ENCODE measurements at regions not wholly inside any gene's neighbourhood (a gene's known extent, or its start where the extent isn't known, plus 50 kb on each side); places are given as distances from the start of the nearest gene placed in this dataset.

- DNase-seq (ENCODE audit: low read depth) = no peak
Observed at GRCh38 chr1:188846468-188846867, 1631.2 kb downstream of the BRINP3 start.

DNA sequence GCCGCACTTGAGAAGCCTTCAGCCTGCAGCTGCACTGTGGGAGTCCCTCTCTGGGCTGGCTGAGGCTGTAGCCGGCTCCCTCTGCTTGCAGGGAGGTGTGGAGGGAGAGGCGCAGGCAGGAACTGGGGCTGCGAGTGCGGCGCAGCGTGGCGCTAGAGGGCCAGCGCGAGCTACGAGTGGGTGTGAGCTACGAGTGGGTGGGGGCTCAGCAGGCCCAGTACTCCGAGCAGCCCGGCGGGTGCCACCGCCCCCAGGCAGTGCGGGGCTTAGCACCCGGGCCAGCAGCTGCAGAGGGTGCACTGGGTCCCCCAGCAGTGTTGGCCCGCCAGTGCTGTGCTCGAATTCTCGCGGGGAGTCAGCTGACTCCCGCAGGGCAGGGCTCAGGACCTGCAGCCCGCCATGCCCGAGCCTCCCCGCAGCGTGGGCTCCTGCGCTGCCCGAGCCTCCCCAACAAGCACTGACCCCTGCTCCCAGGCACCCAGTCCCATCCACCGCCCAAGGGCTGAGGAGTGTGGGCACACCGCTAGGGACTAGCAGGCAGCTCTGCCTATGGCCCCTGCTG is 1620.1 kb downstream of the BRINP3 start:
- DNase-seq (ENCODE audit: low read depth) = no peak

GRCh38 chr1:188867614-188868013 is 1610.0 kb downstream of the BRINP3 start:
- DNase-seq (ENCODE audit: low read depth) = no peak

GRCh38 chr1:188871164-188871563 is 1606.5 kb downstream of the BRINP3 start:
- no peak for DNase-seq (ENCODE audit: low read depth)

GRCh38 chr1:188872376-188872775 is 1605.3 kb downstream of the BRINP3 start:
- no peak for DNase-seq (ENCODE audit: low read depth)

DNA sequence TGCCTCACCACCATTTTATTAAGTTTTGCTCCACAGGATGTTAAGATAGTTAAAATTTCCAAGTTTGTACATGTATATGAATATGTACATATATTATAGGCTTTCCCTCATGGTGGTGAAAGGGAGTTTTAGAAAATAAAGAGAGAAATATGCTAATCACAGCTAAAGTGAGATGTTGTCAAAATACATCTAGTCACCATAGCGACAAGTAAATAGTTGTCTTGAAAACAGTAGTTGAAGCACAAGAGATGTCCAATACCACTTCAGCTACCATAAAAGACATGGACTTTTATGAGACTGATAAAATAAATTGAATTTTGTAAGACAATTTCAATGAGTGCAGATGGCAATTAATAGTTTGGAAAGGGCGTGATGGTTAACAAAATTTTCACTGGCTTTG is 1600.0 kb downstream of the BRINP3 start:
- DNase-seq (ENCODE audit: low read depth) = no peak

DNA sequence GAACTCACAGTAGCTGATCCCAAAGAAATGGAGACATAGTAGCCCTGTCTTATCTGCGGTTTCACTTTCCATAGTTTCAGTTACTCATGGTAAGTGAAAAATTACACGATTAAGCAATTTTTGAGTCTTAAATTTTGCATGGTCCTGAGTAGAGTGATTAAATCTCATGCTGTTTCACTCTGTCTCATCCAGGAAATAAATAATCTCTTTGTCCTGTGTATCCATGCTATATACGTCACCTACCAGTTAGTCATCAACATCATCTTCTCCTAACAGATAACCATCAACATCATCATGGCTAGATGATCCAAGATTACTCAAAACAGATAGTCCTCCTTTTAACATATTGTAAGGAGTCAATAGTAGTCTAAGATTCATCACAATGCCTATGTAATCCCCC is 1589.3 kb downstream of the BRINP3 start:
- peak; percentile 24 for DNase-seq (ENCODE audit: low read depth)

DNA sequence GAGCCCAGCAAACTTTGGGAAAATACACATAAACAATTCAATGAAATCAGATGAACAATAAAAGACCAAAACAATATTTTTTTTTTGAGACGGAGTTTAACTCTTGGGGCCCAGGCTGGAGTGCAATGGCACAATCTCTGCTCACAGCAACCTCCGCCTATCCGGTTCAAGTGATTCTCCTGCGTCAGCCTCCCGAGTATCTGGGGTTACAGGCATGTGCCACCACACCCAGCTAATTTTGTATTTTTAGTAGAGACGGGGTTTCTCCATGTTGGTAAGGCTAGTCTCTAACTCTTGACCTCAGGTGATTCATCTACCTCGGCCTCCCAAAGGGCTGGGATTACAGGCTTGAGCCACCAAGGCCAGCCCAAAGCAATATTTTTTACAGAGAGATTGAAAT is 1588.5 kb downstream of the BRINP3 start:
- DNase-seq (ENCODE audit: low read depth) = no peak

- DNase-seq (ENCODE audit: low read depth) = no peak
Observed at GRCh38 chr1:188891958-188892357, 1585.7 kb downstream of the BRINP3 start.

GRCh38 chr1:188895611-188896010 is 1582.1 kb downstream of the BRINP3 start:
- no peak for DNase-seq (ENCODE audit: low read depth)

GRCh38 chr1:188903241-188903640 is 1574.4 kb downstream of the BRINP3 start:
- no peak for DNase-seq (ENCODE audit: low read depth)

DNA sequence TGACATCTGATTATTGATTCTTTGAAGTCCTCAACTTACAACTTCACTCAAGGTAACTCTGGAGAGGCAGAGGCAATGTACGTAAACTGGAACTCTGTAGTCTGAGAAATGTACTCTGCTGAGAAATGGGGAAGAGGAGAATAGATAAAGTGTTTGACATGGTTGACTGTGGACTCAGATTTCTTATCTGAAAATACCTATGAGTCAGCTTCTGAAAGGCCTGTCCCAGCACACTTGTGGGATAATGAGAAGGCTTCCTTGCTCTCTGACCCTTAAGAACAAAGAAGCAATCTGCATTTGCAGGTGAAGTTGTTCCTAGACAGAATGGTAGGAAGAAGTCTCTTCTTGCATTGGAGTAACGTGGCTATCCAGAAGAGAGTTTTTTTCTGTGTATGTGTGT is 1573.5 kb downstream of the BRINP3 start:
- DNase-seq (ENCODE audit: low read depth) = no peak

GRCh38 chr1:188906921-188907641 is 1570.6 kb downstream of the BRINP3 start:
- DNase-seq (ENCODE audit: low read depth) = no peak

GRCh38 chr1:188930382-188930781 is 1547.3 kb downstream of the BRINP3 start:
- DNase-seq (ENCODE audit: low read depth) = no peak

GRCh38 chr1:188931506-188931905 is 1546.2 kb downstream of the BRINP3 start:
- DNase-seq (ENCODE audit: low read depth) = no peak

DNA sequence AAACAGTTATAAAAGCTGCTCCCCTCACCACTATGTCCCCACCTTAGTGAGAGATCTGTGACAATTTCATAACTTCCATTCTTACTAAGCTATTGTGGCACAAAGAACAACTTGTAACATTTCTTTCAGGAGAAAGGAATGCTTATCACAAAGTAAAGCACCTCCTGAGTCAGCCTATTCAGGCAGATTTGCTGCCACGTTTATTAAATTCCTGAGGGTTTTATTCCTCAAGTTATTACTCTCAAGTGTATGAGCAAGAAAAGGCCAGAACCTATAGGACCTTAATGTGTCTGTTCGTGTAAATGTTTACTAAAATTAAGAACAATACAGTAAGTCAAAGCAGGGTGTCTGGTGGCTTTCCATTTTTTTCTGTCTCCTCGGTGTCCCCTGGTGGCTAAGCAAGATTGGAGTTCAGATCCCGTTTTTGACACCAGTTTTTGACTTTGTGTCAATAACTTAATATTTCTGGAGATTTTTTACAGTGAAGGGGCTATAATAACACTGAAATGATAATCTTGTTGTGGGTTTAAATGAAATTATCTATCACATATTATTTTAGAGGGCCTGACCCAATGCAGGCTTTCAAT is 1539.6 kb downstream of the BRINP3 start:
- no peak for DNase-seq (ENCODE audit: low read depth)

- no peak for DNase-seq (ENCODE audit: low read depth)
Observed at GRCh38 chr1:188941986-188942385, 1535.7 kb downstream of the BRINP3 start.

GRCh38 chr1:188949701-188950100 is 1528.0 kb downstream of the BRINP3 start:
- DNase-seq (ENCODE audit: low read depth) = no peak

DNA sequence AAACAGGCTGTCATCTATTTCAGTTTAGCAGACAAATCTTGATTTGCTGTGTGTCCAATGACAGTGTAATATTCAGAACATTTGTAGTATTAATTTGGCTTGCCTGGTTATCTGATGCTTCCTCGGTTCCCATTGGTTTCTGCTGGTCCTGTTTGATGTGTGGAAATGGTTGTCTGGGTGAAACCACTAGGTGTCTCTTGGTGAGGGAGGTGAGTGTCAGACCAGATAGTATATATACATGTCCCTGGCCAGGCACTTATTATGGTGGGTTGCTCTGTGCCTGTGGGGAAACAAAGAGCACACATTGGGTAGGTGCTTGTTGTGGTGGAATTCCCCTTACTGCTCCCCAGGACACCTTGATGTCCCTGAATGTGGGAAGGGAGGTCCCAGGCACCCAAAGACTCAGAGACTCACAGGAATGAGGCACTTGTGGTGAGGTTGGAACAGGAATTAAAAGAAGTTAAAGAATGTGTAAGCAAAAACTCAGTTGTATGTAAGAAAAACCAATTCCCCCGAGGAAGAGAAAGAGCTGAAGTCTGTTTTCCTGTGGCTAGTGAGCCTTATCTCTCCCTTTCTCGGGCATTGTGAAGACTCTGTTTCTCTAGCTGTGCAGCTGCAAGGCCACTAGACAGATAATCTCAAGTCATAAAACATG is 1519.1 kb downstream of the BRINP3 start:
- DNase-seq (ENCODE audit: low read depth) = no peak

DNA sequence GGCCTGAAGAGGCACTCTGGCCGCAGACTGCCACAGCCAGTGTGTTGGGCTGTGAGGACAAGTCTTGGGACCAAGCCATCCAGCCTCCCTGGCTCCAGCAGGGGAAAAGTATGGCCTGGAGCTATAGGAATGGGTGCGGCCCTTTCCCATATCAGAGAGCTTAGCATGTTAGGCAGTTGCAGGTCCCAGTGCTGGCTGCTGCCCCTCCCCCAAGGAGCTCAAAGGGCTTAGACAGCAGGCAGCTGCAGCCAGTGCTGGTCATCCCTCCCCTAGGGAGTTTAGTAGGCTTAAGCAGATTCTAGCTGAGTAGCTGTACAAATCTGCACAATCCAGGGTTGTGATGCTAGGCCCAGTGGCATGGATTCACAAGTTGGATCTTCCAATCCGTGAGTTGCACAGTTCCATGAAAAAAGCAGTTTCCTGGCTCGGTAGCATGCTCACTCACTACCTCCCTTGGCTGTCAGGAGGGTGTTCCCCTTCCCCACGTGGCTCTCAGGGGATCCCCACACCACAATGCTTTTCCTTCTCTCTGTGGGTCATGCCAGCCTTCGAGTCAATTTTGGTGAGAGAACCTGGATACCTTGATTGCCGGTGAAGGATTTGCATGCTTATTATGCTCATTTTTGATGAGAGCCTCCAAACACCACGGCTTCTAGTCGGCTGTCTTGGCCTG is 1490.8 kb downstream of the BRINP3 start:
- DNase-seq (ENCODE audit: low read depth) = peak; percentile 1

- DNase-seq (ENCODE audit: low read depth) = no peak
Observed at GRCh38 chr1:188988589-188988988, 1489.1 kb downstream of the BRINP3 start.

DNA sequence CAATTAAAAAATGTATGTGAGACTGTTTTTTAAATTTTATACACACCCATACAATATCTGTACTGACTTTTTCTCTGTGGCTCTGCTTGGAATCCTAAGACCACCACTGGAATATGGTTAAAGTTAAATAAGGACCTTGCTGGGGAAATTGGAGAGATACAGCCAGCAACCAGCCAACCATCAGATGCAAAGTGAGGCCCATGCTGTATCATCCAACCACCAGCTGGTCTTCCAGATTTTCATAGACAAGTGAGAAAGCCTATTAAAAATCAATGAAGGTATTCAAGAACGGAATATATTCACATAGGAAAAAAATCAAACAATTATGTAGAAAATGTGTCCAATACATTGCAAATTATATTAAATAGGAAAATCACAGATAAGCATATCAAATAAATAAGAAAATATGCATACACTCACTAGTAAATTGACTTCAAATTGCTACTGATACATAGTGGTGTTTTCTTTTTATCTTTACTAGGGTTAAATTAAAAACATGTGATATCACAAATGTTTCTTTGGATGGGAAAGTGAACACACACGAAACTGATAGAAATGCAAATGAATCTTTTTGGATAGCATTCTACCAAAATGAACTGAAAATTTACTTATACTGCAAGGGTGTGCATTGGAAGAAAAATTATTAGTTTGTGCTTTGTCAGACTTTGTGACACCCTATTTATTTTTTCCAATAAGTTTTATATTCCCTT is 1486.3 kb downstream of the BRINP3 start:
- no peak for DNase-seq (ENCODE audit: low read depth)

All from RPMI7951 (cell line).